A673 (cell line): ENCODE measurements at regions not wholly inside any gene's neighbourhood (a gene's known extent, or its start where the extent isn't known, plus 50 kb on each side); places are given as distances from the start of the nearest gene placed in this dataset.
"Not testable (repeated sequence)": the region's sequence is repeated elsewhere in the genome, so short reads cannot be mapped to it uniquely, and the experiment has no call there.

Source experiments
- CTCF ChIP-seq: fragments of 300-800, 200-600 bp; sonication (generic); conservative IDR thresholded peaks from 2 replicates; pipeline ENCODE4 v1.5.1; 2017; ENCODE audit warnings: low read depth, mild to moderate bottlenecking, antibody characterized with exemption, low read length, moderate library complexity, mixed read lengths
- EZH2 ChIP-seq: fragments of 200-600 bp; sonication (generic); IDR thresholded peaks from 2 replicates; pipeline ENCODE4 v1.6.1; 2017; ENCODE audit warnings: borderline replicate concordance, low read depth, mild to moderate bottlenecking, mixed read lengths, antibody characterized with exemption, low read length; ENCODE audit not compliant: poor library complexity, severe bottlenecking

- not testable (repeated sequence) for TF ChIP-seq CTCF, EZH2
These were observed 1052.7 kb downstream of the ROBO2 start for GRCh38 chr3:78092574-78092973.
